ENCODE measurements at regions not wholly inside any gene's neighbourhood (a gene's known extent, or its start where the extent isn't known, plus 50 kb on each side); places are given as distances from the start of the nearest gene placed in this dataset.

- no peak for DNase-seq (ENCODE audit: low read depth)
Measured at GRCh38 chr4:130185123-130185522, 1089.2 kb downstream of the C4orf33 start.

- no peak for DNase-seq (ENCODE audit: low read depth)
Measured at GRCh38 chr4:130186931-130187330, 1091.0 kb downstream of the C4orf33 start.

GRCh38 chr4:130187587-130187986 is 1091.6 kb downstream of the C4orf33 start:
- DNase-seq (ENCODE audit: low read depth) = no peak

GRCh38 chr4:130192787-130193186 is 1096.8 kb downstream of the C4orf33 start:
- no peak for DNase-seq (ENCODE audit: low read depth)

- DNase-seq (ENCODE audit: low read depth) = no peak
Measured at GRCh38 chr4:130197946-130198345, 1102.0 kb downstream of the C4orf33 start.

GRCh38 chr4:130203571-130203970 is 1107.6 kb downstream of the C4orf33 start:
- no peak for DNase-seq (ENCODE audit: low read depth)

- no peak for DNase-seq (ENCODE audit: low read depth)
Measured at GRCh38 chr4:130210864-130211263, 1114.9 kb downstream of the C4orf33 start.

GRCh38 chr4:130214268-130214667 is 1118.3 kb downstream of the C4orf33 start:
- no peak for DNase-seq (ENCODE audit: low read depth)

- no peak for DNase-seq (ENCODE audit: low read depth)
Measured at GRCh38 chr4:130233377-130234047, 1137.6 kb downstream of the C4orf33 start.

- DNase-seq (ENCODE audit: low read depth) = no peak
Measured at GRCh38 chr4:130238121-130238520, 1142.2 kb downstream of the C4orf33 start.

GRCh38 chr4:130249002-130249401 is 1153.0 kb downstream of the C4orf33 start:
- DNase-seq (ENCODE audit: low read depth) = no peak

- DNase-seq (ENCODE audit: low read depth) = no peak
Measured at GRCh38 chr4:130257271-130257670, 1161.3 kb downstream of the C4orf33 start.

- DNase-seq (ENCODE audit: low read depth) = no peak
Measured at GRCh38 chr4:130266814-130267213, 1170.9 kb downstream of the C4orf33 start.

- no peak for DNase-seq (ENCODE audit: low read depth)
Measured at GRCh38 chr4:130288576-130288975, 1192.6 kb downstream of the C4orf33 start.

GRCh38 chr4:130293692-130294091 is 1197.7 kb downstream of the C4orf33 start:
- no peak for DNase-seq (ENCODE audit: low read depth)

- no peak for DNase-seq (ENCODE audit: low read depth)
Measured at GRCh38 chr4:130296448-130296847, 1200.5 kb downstream of the C4orf33 start.

GRCh38 chr4:130306566-130306965 is 1210.6 kb downstream of the C4orf33 start:
- DNase-seq (ENCODE audit: low read depth) = no peak

GRCh38 chr4:130309221-130309620 is 1213.3 kb downstream of the C4orf33 start:
- no peak for DNase-seq (ENCODE audit: low read depth)

GRCh38 chr4:130322439-130322838 is 1226.5 kb downstream of the C4orf33 start:
- no peak for DNase-seq (ENCODE audit: low read depth)

- DNase-seq (ENCODE audit: low read depth) = no peak
Measured at GRCh38 chr4:130329036-130329435, 1233.1 kb downstream of the C4orf33 start.

GRCh38 chr4:130333241-130333759 is 1237.3 kb downstream of the C4orf33 start:
- DNase-seq (ENCODE audit: low read depth) = no peak

GRCh38 chr4:130335417-130336194 is 1239.7 kb downstream of the C4orf33 start:
- DNase-seq (ENCODE audit: low read depth) = no peak

- no peak for DNase-seq (ENCODE audit: low read depth)
Measured at GRCh38 chr4:130336585-130337217, 1240.7 kb downstream of the C4orf33 start.
